ENCODE measurements at regions not wholly inside any gene's neighbourhood (a gene's known extent, or its start where the extent isn't known, plus 50 kb on each side); places are given as distances from the start of the nearest gene placed in this dataset.

GRCh38 chr5:56550227-56550626, 265.1 kb upstream of the MAP3K1 start:
- Histone ChIP-seq H2BK120ac (ENCODE audit: low read depth, low read length, poor library complexity, severe bottlenecking) (no peak overlapping the region), H3T11ph (ENCODE audit: low read length) (no peak overlapping the region), H3K9me3 (ENCODE audit: control insufficient read depth, low read depth, low read length) (no peaks in the 10 kb centered on the region), H3K9ac (ENCODE audit: extremely low read depth, insufficient read length, low read length) (no peak overlapping the region), H3K4me2 (ENCODE audit: insufficient read depth, insufficient read length, low read length) (no peak overlapping the region), H2BK20ac (ENCODE audit: low read depth, low read length, poor library complexity, severe bottlenecking) (no peak overlapping the region), H3K79me1 (ENCODE audit: insufficient read depth, low read depth, low read length, poor library complexity, severe bottlenecking) (no peaks in the 10 kb centered on the region), H4K8ac (replicated peaks; ENCODE audit: insufficient read length, low read depth, low read length) (no peak overlapping the region), H3K23me2 (ENCODE audit: insufficient read length, low read depth, low read length, poor library complexity, severe bottlenecking) (no peaks in the 10 kb centered on the region), H4K20me1 (ENCODE audit: control insufficient read depth, insufficient read depth, insufficient read length) (no peaks in the 10 kb centered on the region), H2AFZ (ENCODE audit: low read length) (no peak overlapping the region), H3K56ac (ENCODE audit: insufficient read length, low read depth, low read length) (no peak overlapping the region), H2AK5ac (ENCODE audit: insufficient read length, low read length) (no peak overlapping the region), H4K5ac (ENCODE audit: insufficient read length, low read depth, low read length) (no peak overlapping the region), H3K27me3 (ENCODE audit: insufficient read depth, low read length) (no peaks in the 10 kb centered on the region), H2BK5ac (ENCODE audit: insufficient read length, low read length) (no peak overlapping the region), H2BK15ac (ENCODE audit: low read depth, low read length) (no peak overlapping the region), H3K4me1 (ENCODE audit: insufficient read depth, low read length) (no peaks in the 10 kb centered on the region), H2BK12ac (ENCODE audit: insufficient read length, low read depth, low read length) (no peak overlapping the region), H3K27ac (ENCODE audit: insufficient read length, low read depth, low read length) (no peak overlapping the region), H3K23ac (ENCODE audit: insufficient read length, low read depth, low read length) (no peak overlapping the region), H3K79me2 (ENCODE audit: insufficient read depth, low read length) (no peaks in the 10 kb centered on the region), H3K4ac (ENCODE audit: low read depth, low read length) (no peak overlapping the region), H4K91ac (ENCODE audit: insufficient read length, low read depth, low read length) (no peak overlapping the region), H3K14ac (ENCODE audit: insufficient read depth, low read length) (no peak overlapping the region), H3K18ac (ENCODE audit: insufficient read length, low read depth, low read length) (no peak overlapping the region)
- no peaks in the 10 kb centered on the region; the same call in 1 of the 2 replicates for H3K27me3 Mint-ChIP-seq (ENCODE audit: low read depth)
- H3K4me3 Mint-ChIP-seq: no peak overlapping the region
- no peaks in the 10 kb centered on the region for H3K4me1 Mint-ChIP-seq
- no peak for TF ChIP-seq CTCF (conservative IDR thresholded peaks at IDR 0.05)
- WGBS (ENCODE audit: extremely low coverage, insufficient read length, low lambda C conversion rate): no CpG with 5 or more reads among the region's 2 CpGs
- H3K27ac Mint-ChIP-seq: no peak overlapping the region
- H3K9me3 Mint-ChIP-seq: no peaks in the 10 kb centered on the region
- no peaks in the 10 kb centered on the region for H3K36me3 Mint-ChIP-seq (ENCODE audit: insufficient read depth in 1 of 3, low read depth in 3 of 3)
- DNase-seq: no peak

Data from H9 (cell line).